ENCODE measurements at regions not wholly inside any gene's neighbourhood (a gene's known extent, or its start where the extent isn't known, plus 50 kb on each side); places are given as distances from the start of the nearest gene placed in this dataset.

DNA sequence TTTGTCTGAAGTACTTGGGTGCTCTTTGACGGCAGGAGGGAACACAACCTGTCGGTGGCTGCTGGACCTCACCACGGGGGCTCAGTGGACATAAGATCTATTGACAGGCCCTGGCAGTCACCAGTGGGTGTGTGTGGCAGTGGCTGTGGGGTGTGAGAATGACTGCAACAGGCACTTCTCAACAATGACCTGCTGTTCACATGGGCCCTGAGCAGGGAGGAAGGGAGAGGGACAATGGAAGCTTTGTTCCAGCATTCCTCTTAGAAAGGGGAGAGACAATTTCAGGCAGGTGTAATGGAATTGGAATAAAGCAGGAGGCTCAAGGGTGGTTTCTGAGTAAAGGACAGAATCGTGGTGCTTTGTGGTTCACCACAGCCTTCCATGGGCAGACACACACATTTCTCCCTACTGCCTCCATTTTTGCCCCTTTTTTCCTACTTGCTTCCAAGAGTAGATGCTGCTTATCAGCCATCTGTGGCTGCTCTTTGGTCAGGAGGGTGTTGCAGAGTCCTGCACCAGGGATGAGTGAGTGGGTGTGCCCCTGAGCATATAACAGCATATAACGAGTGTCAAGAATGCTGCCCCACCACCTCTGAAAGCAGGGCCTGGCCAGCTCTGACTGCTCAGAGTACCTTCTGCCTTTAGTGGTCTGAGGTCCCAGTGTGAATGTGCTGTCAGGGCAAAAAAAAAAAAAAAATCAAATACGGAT lies 267.7 kb downstream of the RASSF9 start:
- TF ChIP-seq, protein P1, sequence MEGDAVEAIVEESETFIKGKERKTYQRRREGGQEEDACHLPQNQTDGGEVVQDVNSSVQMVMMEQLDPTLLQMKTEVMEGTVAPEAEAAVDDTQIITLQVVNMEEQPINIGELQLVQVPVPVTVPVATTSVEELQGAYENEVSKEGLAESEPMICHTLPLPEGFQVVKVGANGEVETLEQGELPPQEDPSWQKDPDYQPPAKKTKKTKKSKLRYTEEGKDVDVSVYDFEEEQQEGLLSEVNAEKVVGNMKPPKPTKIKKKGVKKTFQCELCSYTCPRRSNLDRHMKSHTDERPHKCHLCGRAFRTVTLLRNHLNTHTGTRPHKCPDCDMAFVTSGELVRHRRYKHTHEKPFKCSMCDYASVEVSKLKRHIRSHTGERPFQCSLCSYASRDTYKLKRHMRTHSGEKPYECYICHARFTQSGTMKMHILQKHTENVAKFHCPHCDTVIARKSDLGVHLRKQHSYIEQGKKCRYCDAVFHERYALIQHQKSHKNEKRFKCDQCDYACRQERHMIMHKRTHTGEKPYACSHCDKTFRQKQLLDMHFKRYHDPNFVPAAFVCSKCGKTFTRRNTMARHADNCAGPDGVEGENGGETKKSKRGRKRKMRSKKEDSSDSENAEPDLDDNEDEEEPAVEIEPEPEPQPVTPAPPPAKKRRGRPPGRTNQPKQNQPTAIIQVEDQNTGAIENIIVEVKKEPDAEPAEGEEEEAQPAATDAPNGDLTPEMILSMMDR (IDR thresholded peaks at IDR 0.05; ENCODE audit: low read length), result no peak
- TF ChIP-seq EZH2 (optimal IDR thresholded peaks at IDR 0.05; ENCODE audit: low read depth, low read length), result no peak
